Fibroblast of skin of back (primary cell): ENCODE measurements at regions not wholly inside any gene's neighbourhood (a gene's known extent, or its start where the extent isn't known, plus 50 kb on each side); places are given as distances from the start of the nearest gene placed in this dataset.

Experiments
- DNase-seq: peaks from one replicate; pipeline ENCODE4 v3.0.0-alpha.2; 2013

- DNase-seq, result no peak
Measured at GRCh38 chr11:128327274-128327673, 260.1 kb downstream of the ETS1 start.

DNA sequence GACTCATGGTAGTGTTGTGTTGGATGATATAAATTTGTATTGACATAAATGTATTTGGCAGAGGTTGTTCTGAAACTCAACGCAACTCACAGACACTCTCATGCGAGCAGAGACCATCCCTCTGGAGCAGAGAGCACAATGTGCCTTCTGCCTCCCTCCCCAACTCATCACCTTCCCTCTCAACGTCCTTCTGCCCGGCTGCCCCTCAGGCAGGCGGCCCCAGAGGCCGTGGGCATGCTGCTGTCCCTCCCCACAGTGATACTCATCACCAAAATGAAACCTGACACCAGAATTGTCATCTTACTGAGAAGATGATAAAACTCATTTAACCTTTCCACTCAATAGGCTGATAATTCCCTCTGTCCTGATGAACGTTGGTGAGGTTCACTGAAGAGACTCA lies 260.6 kb downstream of the ETS1 start:
- DNase-seq, result no peak

- no peak for DNase-seq
Measured at GRCh38 chr11:128324531-128325141, 262.7 kb downstream of the ETS1 start.

DNA sequence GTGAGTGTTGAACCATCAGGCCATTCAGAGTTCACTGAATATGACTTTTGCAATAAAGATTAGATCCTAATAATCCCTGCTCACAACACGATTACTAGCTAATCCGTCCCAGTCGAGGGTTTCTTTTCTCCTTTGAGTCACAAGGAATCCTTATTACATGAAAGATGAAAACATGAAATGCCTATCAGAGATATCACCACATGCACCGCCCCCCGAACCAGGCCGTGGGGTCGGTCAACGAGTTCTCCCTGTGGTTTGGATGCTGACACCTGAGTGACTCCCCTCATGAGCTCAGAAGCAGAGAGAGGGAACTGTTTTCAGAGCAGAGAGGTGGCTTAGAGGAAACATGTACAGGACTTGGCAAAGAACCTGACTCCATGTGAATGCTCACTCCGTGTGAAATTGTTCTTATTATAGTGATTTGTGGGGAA lies 263.3 kb downstream of the ETS1 start:
- no peak for DNase-seq

DNA sequence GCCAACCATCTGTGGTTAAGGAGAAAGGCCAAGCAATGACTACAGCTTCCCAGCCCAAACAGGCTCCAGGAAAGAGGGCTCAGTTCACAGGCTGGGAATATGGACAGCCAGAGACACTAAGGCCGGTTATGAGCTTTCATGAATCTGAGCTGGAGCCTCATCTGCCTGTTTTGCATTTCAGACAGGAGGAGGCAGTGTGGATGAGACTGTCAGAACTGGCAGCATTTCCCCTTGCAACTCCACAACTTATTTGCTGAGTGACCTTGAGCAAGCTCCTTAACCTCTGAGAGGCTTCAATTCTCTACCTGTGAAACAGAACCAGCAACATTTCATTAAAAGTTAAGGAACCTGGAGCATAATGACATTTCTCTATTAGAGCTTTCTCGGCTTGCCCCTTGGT lies 264.0 kb downstream of the ETS1 start:
- DNase-seq, result peak; percentile 21

- peak; percentile 41 for DNase-seq
Measured at GRCh38 chr11:128318856-128319474, 268.4 kb downstream of the ETS1 start.

DNA sequence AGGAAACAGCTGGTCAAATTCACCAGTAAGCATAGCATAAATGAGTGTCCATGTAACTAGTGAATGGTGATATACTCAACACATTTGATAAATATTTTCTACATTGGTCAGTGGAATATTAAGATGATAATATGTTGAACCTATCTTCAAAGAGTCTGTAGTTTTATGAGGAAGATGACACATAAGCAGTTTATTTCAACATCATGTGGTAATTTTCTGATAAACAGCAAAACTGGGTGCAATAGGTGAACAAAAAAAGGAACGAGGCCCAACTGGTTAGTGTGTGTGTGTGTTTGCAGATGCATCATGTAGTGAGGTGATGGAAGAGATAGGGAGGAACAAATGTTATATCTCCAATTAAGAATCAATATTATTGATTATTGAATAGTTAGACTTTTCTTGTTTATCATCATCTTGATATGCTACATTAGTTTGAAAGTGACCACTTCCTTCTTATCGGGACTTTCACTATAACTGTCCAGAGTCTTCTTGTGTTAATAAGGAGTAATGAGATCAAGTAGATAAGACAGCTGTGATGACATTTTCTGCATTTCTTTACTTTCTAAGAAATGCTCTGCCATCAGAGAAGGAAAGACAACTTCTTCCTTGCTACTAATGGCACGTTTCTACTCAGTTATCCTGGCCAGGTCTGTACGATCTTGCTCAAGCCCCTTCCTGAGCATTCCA lies 270.7 kb downstream of the ETS1 start:
- no peak for DNase-seq

- DNase-seq, result no peak
Measured at GRCh38 chr11:128315933-128316332, 271.4 kb downstream of the ETS1 start.

DNA sequence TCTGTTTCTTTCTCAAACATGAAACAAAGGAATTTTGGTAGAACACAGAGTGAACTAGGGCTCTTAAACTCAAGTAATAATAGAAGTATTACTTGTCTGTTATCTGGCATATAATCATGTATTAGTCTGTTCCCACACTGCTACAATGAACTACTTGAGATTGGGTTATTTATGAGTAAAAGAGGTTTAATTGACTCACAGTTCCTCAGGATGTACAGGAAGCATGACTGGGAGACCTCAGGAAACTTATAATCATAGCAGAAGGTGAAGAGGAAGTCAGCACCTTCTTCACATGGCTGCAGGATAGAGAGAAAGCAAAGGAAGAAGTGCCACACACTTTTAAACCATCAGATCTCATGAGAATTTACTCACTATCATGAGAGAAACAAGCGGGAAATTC lies 273.4 kb downstream of the ETS1 start:
- no peak for DNase-seq

GRCh38 chr11:128311742-128312719 lies 275.3 kb downstream of the ETS1 start:
- DNase-seq, result no peak

DNA sequence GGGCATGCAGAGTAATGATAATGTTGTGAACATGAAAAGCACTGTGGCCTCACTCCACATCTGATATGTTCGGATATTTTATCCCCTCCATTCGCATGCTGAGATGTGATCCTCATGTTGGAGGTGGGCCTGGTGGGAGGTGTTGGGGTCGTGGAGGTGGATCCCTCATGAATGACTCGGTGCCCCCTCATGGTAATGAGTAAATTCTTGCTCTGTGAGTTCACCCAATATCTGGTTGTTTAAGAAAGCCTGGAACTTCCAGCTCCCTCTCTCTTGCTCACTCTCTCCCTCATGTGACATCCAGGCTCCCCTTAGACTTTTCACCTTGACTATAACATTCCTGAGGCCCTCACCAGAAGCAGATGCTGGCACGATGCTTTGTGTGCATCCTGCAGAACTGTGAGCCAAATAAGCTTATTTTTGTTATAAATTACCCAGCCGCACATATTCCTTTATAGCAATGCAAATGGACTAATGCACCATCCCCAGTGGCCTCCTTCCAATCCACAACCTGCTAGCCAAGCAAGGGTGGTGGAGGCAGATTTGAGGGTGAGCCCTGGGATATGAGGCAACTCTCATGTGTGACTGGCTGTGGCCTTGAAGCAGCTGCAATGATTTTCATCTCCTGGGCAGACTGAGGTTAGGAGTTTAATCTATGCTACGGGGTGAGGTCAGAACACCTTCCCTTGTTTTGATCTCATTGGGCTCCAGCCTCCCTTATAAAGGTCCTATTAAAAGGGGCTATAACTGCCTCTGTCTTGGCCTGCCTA lies 276.5 kb downstream of the ETS1 start:
- DNase-seq, result no peak

GRCh38 chr11:128310005-128310404 lies 277.4 kb downstream of the ETS1 start:
- no peak for DNase-seq

DNA sequence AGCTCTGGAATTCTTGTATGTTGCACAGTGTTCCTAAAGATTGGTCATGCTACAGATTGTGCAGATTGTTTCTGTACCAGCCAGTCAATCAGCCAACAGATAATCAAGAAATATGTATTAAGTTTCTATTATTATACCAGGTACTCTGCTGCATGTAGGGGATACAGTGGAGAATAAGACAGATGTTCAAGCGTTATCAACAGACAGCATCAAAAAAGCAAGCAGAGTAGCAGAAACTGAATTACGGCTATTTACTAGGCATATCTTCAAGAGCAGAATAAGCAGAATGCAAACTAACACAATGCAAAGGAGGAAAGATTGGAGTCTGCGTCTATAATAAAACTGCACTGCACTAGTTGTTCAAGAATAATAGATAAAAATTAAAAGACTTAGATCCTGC lies 278.6 kb downstream of the ETS1 start:
- no peak for DNase-seq

GRCh38 chr11:128305588-128305987 lies 281.8 kb downstream of the ETS1 start:
- DNase-seq, result no peak

- DNase-seq, result no peak
Measured at GRCh38 chr11:128304666-128305485, 282.5 kb downstream of the ETS1 start.

DNA sequence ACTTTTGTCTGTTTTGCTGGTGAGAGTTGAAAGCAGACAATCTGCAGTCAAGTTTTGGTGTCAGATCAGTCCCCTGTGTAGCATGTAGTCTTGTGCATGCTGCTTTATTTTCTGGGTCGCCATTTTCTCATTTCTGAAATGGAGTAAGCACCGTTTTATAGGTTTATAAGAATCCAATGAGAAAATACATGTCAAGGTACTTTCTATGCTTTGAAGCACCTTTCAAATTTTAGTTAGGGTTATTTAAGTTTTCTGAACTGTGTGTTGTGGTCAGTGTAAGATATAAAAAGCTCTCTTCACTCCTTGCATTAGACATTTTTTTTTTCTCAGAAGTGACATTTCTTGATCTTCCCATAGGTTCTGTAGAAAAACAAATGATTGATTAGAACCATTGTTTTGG lies 283.2 kb downstream of the ETS1 start:
- no peak for DNase-seq

DNA sequence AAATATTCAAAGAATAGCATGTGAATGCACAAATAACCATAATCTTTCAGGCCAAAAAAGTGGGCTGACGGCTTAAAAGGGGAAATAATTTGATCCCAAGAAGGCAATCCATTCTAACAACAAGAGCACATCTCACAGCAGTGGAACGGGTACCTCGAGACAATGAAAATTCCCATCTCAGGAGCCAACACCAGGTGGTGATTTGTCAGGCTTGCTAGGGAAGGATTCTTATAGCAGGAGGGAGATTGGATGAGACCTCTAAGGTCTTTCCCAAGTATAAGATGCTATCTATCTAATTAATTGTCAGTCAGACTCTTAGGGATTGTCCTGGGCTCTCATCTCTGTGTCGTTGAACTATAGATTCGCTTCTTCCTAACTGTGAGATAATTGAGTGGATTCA lies 284.0 kb downstream of the ETS1 start:
- no peak for DNase-seq

GRCh38 chr11:128302425-128303186 lies 284.8 kb downstream of the ETS1 start:
- DNase-seq, result no peak

- no peak for DNase-seq
Measured at GRCh38 chr11:128301756-128302155, 285.6 kb downstream of the ETS1 start.

GRCh38 chr11:128300785-128301184 lies 286.6 kb downstream of the ETS1 start:
- no peak for DNase-seq
